CD4-positive, alpha-beta T cell (primary cell): ENCODE measurements at regions not wholly inside any gene's neighbourhood (a gene's known extent, or its start where the extent isn't known, plus 50 kb on each side); places are given as distances from the start of the nearest gene placed in this dataset.
"Not testable (repeated sequence)": the region's sequence is repeated elsewhere in the genome, so short reads cannot be mapped to it uniquely, and the experiment has no call there.

Experiments
- ATAC-seq: fragments of 200-7000 bp; cut with Tn5 transposase; one replicate; pipeline ENCODE4 v1.10.0; 2022; ENCODE audit warnings: mild to moderate bottlenecking; ENCODE audit not compliant: poor library complexity
- CTCF ChIA-PET: fragments of 350-600 bp; sonication (Branson Sonifier 250); formaldehyde crosslinking; loops from one replicate; lab custom pipeline; 2021; ENCODE audit warnings: antibody characterized with exemption, inconsistent platforms; lab: Charles Lee
- POLR2A ChIA-PET: fragments of 350-600 bp; sonication (Branson Sonifier 250); formaldehyde crosslinking; loops from one replicate; lab custom pipeline; 2021; ENCODE audit warnings: antibody characterized with exemption, inconsistent platforms; lab: Charles Lee
- DNase-seq, 14 experiments: peaks; one replicate each; pipeline ENCODE4 v3.0.0-alpha.2; 2013 to 2020; ENCODE audit warnings: mixed read lengths in 2 of 14
- H3K27ac ChIP-seq, 2 donors: one replicate each; pipeline versions ENCODE4 v1.5.1 to v1.7.0; 2013; ENCODE audit warnings: low read length in 2 of 2, low read depth in 1 of 2, mild to moderate bottlenecking in 1 of 2
- H3K27me3 ChIP-seq, 2 experiments: 1 replicate in 1 of 2; 2 replicates in 1 of 2; pipeline versions ENCODE4 v1.6.1 to v1.7.0; 2013; ENCODE audit warnings: low read length in 2 of 2, control low read depth in 1 of 2, mild to moderate bottlenecking in 1 of 2, moderate library complexity in 1 of 2; ENCODE audit not compliant: insufficient read depth in 2 of 2, control insufficient read depth in 1 of 2
- H3K36me3 ChIP-seq: one replicate; pipeline ENCODE4 v1.6.1; 2013; ENCODE audit warnings: low read length, control low read depth; ENCODE audit not compliant: insufficient read depth
- H3K4me1 ChIP-seq: one replicate; pipeline ENCODE4 v1.6.1; 2013; ENCODE audit warnings: low read length, control low read depth; ENCODE audit not compliant: insufficient read depth
- H3K4me3 ChIP-seq: one replicate; pipeline ENCODE4 v1.5.1; 2013; ENCODE audit warnings: mild to moderate bottlenecking, low read length, moderate library complexity
- H3K9me3 ChIP-seq, 2 experiments: 1 replicate in 1 of 2; 2 replicates in 1 of 2; pipeline versions ENCODE4 v1.6.1 to v1.7.0; 2013; ENCODE audit warnings: low read length in 2 of 2, mild to moderate bottlenecking in 2 of 2, control low read depth in 1 of 2, moderate library complexity in 1 of 2; ENCODE audit not compliant: control insufficient read depth in 1 of 2, insufficient read depth in 1 of 2
- H3K27ac Mint-ChIP-seq: one replicate; pipeline ENCODE4 v1.8.0; 2020; ENCODE audit warnings: mixed read lengths
- H3K27me3 Mint-ChIP-seq: one replicate; pipeline ENCODE4 v1.8.0; 2021; ENCODE audit warnings: mixed read lengths
- H3K36me3 Mint-ChIP-seq: one replicate; pipeline ENCODE4 v1.8.0; 2021; ENCODE audit warnings: low read depth, mixed read lengths
- H3K4me1 Mint-ChIP-seq: one replicate; pipeline ENCODE4 v1.8.0; 2021; ENCODE audit warnings: low read depth, mixed read lengths
- H3K4me3 Mint-ChIP-seq: one replicate; pipeline ENCODE4 v1.8.0; 2020; ENCODE audit warnings: mild to moderate bottlenecking, mixed read lengths
- H3K9me3 Mint-ChIP-seq: one replicate; pipeline ENCODE4 v1.8.0; 2020; ENCODE audit warnings: mixed read lengths
- CTCF ChIP-seq: fragments of 200-600 bp; IDR thresholded peaks from one replicate; pipeline ENCODE4 v1.8.0; 2022; ENCODE audit warnings: antibody characterized with exemption, mild to moderate bottlenecking
- intact Hi-C, 2 experiments: fragments of 100-400 bp; cut with DNase I in 1 of 2; cut with micrococcal nuclease in 1 of 2; formaldehyde crosslinking; loops; one replicate each; pipeline versions ENCODE4 v1.15.1 to v1.9.0; 2023 to 2025; cut with DNase I, micrococcal nuclease

GRCh38 chr5:102049517-102049916 is 246.6 kb downstream of the SLCO4C1 start:
- intact Hi-C loops = no loop called here
- ChIA-PET POLR2A (no interaction called here), CTCF (no interaction called here)
- Mint-ChIP-seq H3K27me3 (no peaks in the 10 kb centered on the region), H3K9me3 (peaks cover 3% of the 10 kb centered on the region), H3K27ac (no peak overlapping the region), H3K4me3 (no peak overlapping the region), H3K4me1 (no peaks in the 10 kb centered on the region), H3K36me3 (no peaks in the 10 kb centered on the region)
- Histone ChIP-seq H3K4me3 (no peak overlapping the region), H3K36me3 (no peaks in the 10 kb centered on the region), H3K27me3 (no peaks in the 10 kb centered on the region), H3K4me1 (no peaks in the 10 kb centered on the region), H3K27ac (no peak overlapping the region), H3K9me3 (no peaks in the 10 kb centered on the region)
- no peak for TF ChIP-seq CTCF
- ATAC-seq (no peak), DNase-seq (no peak)

- no peak overlapping the region for H3K27ac Mint-ChIP-seq
- no peak overlapping the region for H3K4me3 ChIP-seq
- ATAC-seq (no peak), DNase-seq (no peak)
- no peaks in the 10 kb centered on the region for H3K4me1 ChIP-seq
- no peaks in the 10 kb centered on the region for H3K36me3 Mint-ChIP-seq
- H3K27ac ChIP-seq = no peak overlapping the region
- no peaks in the 10 kb centered on the region for H3K27me3 ChIP-seq
- H3K4me3 Mint-ChIP-seq = no peak overlapping the region
- ChIA-PET POLR2A (no interaction called here), CTCF (no interaction called here)
- H3K9me3 ChIP-seq = no peaks in the 10 kb centered on the region
- no peaks in the 10 kb centered on the region for H3K27me3 Mint-ChIP-seq
- intact Hi-C loops = no loop called here
- peaks cover 3% of the 10 kb centered on the region for H3K9me3 Mint-ChIP-seq
- no peaks in the 10 kb centered on the region for H3K4me1 Mint-ChIP-seq
- no peaks in the 10 kb centered on the region for H3K36me3 ChIP-seq
- TF ChIP-seq CTCF = no peak
Observed at GRCh38 chr5:102048940-102049339, 247.1 kb downstream of the SLCO4C1 start.

GRCh38 chr5:102047073-102047472 is 249.0 kb downstream of the SLCO4C1 start:
- H3K36me3 ChIP-seq, H3K27me3 ChIP-seq, H3K4me3 ChIP-seq, H3K27ac Mint-ChIP-seq, DNase-seq, H3K4me3 Mint-ChIP-seq, H3K27ac ChIP-seq, H3K27me3 Mint-ChIP-seq, H3K4me1 ChIP-seq, H3K4me1 Mint-ChIP-seq, H3K36me3 Mint-ChIP-seq, H3K9me3 ChIP-seq, H3K9me3 Mint-ChIP-seq, intact Hi-C loops, ATAC-seq, CTCF ChIA-PET, POLR2A ChIA-PET: not testable (repeated sequence)

- H3K4me1 Mint-ChIP-seq = no peaks in the 10 kb centered on the region
- no peak overlapping the region for H3K4me3 Mint-ChIP-seq
- H3K27me3 ChIP-seq = no peaks in the 10 kb centered on the region
- H3K27me3 Mint-ChIP-seq = no peaks in the 10 kb centered on the region
- H3K27ac ChIP-seq = no peak overlapping the region
- H3K9me3 Mint-ChIP-seq = no peaks in the 10 kb centered on the region
- no peak overlapping the region for H3K27ac Mint-ChIP-seq
- DNase-seq (no peak), ATAC-seq (no peak)
- H3K36me3 Mint-ChIP-seq = no peaks in the 10 kb centered on the region
- H3K4me1 ChIP-seq = no peaks in the 10 kb centered on the region
- no peaks in the 10 kb centered on the region for H3K9me3 ChIP-seq
- intact Hi-C loops = no loop called here
- POLR2A ChIA-PET = no interaction called here
- CTCF ChIA-PET = no interaction called here
- H3K4me3 ChIP-seq = no peak overlapping the region
- TF ChIP-seq CTCF = no peak
- H3K36me3 ChIP-seq = no peaks in the 10 kb centered on the region
Observed at GRCh38 chr5:102040326-102040725, 255.8 kb downstream of the SLCO4C1 start.
